HG02840 (cell line): ENCODE measurements at regions not wholly inside any gene's neighbourhood (a gene's known extent, or its start where the extent isn't known, plus 50 kb on each side); places are given as distances from the start of the nearest gene placed in this dataset.
"Not testable (repeated sequence)": the region's sequence is repeated elsewhere in the genome, so short reads cannot be mapped to it uniquely, and the experiment has no call there.

Experiments
- ATAC-seq: cut with Tn5 transposase; IDR thresholded peaks from one replicate; pipeline ENCODE4 v1.9.1; 2021; ENCODE audit warnings: mild to moderate bottlenecking, moderate library complexity, moderate number of reproducible peaks; ENCODE audit not compliant: unreplicated experiment, low FRiP score

GRCh38 chr21:28489821-28490350, 502.8 kb downstream of the LTN1 start:
- no peak for ATAC-seq

DNA sequence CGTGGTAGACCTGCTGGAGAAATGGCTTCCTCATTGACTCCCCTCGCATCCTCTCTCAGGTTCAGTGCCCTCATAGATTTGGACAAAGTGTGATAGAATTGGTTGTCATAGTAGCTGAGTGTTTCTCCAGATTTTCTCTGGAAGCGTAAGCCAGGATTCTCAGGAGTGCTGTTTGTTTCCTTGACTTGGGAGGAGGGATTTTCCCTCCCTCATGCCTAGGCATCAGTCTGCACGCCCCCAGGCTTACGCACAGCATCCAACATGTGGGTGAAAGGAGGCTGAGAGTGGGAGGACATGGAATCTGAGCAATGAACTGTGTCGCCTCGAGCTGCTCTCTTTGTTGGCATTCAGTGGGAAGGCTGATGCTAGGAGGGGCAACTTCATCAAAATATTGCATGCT, 503.5 kb downstream of the LTN1 start:
- ATAC-seq = no peak

DNA sequence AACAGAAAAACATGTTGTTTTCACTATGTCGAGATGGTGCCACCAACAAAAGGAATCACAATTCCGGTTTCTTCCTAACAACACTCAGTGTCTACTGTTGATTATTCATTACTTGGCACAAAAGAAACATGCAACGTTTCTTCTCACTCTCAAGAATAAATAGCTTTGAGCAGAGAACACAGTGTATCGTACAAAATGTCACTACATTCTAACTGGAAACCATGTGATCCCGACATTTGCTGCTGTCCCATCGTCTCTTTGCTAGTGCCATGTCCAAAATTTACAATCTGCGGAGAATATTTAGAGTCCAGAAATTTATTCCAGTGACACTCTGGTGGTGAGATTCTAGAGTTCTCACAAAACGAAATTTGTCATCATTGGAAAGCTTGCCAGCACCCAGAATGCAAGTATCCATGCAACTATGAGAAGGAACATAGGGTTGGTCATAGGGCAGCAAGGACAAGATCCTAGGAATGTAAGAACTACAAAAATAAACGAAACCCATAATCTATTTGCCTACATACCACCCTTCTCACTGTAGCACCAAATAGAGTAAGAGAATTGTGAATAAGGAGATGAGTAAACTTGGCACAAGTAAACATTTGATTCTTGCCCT, 505.1 kb downstream of the LTN1 start:
- ATAC-seq = no peak

DNA sequence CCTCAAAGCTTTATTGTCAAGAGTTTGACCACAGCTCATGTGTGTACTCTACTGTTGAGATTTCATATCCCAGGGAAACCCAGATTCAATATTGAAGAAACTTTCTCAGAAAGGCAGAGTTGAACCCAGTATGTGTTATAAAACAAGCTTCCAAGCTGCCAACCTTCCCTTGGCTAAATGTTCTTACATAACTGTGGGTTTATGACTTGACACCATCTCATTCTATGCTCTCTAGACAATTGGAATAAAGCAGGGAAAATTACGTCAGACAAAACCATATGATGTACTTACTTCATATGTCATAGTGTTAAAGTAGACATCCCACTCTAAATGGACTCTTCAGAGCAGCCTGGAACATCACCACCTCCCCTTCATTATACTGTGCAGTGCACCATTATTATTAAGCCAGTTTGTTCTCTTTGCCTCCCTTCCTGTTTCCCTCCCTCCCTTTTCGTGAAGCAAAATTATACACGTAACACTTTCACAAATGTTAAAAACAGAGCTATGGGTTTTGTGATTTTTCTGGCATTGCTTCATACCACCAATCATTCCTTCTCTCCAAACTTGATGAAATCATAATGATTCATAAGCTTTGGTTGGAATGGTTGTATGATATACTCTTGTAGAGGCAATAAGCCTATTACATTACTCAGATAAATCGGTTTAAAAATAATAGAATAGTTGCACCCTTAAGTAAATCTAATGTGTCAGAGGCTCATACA, 507.2 kb downstream of the LTN1 start:
- no peak for ATAC-seq

DNA sequence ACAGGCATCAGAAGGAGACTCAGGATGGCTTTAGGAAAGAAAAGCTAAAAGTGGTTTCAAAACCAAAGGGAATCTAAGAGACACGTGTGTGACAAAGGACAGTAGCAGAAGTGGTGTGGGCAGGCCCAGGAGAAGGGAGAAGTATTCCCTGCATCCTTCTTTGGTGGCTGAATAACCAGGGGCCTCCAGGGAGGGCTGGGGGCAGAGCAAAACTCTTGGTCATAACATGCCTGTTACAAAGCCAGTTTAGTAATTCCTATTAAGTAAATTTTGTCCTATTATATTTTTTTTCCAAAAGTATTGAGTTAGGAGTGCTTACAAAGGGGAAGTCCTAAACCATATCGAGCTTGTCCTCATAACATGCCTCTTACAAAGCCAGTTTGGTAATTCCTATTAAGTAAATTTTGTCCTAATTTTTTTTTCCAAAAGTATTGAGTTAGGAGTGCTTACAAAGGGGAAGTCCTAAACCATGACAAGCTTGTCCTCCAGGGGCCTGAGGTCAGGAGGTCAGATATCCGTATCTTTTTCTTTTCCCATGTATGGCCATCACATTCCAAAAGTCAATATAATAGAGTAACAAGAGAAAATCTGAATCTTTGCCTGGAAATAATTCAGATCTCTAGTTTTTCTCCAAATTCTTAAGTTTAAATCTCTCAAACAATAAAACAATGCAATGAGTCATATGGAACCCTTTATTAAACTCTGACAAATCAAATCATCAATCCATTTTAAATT, 509.2 kb downstream of the LTN1 start:
- ATAC-seq = no peak

DNA sequence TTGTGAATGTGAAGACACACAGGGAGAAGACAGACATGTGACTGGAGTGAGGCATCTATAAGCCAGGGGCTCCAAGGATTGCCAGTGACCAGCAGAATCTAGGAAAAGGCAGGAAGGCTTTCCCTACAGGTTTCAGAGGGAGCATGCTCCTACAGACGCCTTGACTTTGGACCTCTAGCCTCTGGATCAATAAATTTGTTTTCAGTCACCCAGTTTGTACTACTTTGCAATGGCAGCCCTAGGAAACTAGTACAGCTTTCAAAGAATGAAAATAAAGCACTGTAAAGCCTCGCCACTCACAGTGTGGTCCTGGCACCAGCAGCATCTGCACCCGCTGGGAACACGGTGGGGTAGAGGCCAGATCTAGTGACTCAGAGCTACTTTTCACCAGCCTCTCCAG, 510.0 kb downstream of the LTN1 start:
- no peak for ATAC-seq

DNA sequence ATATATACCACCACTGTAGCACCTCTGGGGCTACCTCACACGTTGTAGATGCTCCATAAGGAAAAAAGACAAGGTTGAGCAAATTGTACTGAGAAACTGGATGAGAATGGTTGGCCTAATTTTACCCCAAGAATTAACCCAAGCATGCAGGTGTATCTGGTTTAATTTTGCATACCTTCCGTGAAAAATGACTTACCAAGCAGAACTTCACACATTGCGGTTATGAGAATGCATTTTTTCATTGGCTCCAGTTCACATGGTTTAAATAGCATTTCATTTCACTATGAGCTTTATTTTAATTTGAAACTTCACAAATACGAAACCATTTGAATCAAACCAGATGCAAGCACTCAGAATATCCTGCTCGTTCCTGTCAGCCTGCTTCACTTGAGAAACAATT, 512.2 kb downstream of the LTN1 start:
- ATAC-seq = no peak

- no peak for ATAC-seq
These were observed 519.0 kb downstream of the LTN1 start for GRCh38 chr21:28473530-28474220.

GRCh38 chr21:28472543-28472942, 520.1 kb downstream of the LTN1 start:
- not testable (repeated sequence) for ATAC-seq

DNA sequence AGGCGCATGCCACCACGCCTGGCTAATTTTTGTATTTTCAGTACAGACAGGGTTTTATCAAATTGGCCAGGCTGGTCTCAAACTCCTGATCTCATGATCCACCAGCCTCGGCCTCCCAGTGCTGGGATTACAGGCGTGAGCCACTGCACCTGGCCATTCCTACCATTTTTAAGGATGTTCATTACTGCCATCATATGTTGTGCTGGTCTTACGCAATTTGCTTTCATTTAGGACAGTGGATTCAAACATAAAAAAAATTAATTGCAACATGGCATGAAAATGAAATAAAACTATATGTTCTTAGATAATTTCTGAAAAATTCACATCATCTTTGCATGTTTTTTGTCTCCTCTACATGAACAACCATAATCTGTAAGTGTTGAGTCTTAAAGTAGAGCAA, 527.7 kb downstream of the LTN1 start:
- no peak for ATAC-seq

GRCh38 chr21:28464095-28464494, 528.6 kb downstream of the LTN1 start:
- no peak for ATAC-seq

DNA sequence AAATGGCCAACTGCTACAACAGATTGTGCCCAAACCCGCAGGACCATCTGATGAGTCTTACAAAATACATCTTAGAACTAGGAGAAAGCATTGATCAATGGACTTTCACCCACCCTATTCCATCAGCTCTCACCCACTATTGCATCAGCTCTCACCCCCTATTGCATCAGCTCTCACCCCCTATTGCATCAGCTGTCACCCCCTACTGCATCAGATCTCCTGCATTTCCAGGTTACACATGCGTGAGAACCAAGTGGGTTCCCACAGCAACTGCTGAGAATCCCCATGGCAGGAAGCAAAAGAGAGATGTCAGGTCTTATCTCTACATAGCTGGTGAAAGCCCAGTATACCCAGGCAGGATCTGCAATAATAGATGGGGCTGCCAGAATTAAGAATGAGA, 533.5 kb downstream of the LTN1 start:
- ATAC-seq = no peak

- no peak for ATAC-seq
These were observed 534.2 kb downstream of the LTN1 start for GRCh38 chr21:28458446-28458845.

DNA sequence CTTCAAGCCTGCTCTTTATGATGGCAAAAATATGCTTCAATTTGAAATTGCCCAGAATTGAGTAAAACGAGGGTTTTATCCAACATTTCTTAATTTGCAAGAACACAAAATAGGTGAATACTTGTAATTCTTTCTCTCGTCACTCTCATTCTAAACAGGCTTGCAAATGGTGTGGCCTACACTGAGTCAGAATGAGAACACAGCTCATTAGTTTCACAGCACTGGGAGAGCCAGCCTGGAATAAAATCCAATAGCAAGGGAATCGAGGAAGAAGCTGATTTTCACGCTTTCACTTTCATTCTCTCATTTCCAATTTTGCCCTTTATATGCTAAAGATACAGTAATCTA, 537.5 kb downstream of the LTN1 start:
- no peak for ATAC-seq

- no peak for ATAC-seq
These were observed 538.0 kb downstream of the LTN1 start for GRCh38 chr21:28454564-28455252.

DNA sequence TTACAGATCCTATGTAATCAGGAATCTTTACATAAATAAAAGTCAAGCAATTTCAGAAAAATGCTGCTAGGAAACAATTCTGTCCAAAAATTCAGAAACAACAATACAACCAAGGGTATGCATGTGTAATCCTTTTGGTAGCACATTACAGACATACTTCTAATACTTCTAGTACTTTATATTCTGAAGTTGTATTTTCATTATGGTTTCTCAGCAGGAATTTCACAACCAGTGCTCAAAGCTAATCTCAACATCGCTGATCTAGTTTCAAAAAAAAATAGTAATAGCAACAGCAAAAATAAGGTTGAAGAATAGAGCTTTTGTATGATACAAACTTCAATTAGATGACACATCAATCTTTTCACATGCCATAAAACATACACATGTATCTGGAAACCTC, 545.2 kb downstream of the LTN1 start:
- no peak for ATAC-seq

DNA sequence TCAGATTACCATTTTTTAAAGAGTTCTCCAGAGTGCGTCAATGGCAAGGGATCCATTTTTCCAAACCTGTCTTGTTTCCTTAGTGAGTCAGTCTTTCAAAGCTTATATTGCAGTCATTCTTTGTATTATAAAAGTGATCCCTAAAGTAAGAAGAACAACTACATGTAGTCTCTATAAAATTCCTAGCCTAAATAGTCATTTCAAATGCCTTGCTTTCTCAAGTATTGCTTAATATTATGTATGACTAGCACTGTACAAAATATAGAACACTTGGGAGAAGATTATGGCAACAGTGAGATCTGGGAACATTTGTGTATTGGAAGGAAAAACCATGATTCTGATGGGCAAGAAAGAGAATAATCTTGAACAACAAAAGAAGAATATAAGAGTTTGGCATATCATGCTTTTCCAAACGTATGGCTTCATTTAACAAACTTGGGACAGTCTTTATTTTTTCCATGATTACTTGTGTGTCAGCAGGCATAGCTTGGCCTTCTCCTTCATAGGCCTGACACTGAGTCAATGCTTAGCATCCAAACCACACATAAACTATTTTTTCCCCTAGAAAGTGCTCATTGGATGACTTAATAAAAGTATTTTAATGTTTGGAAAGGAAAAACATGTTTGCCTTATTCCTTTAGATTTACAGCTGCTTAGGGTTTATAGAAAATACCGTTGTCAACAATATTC, 547.4 kb downstream of the LTN1 start:
- no peak for ATAC-seq

- no peak for ATAC-seq
These were observed 548.1 kb downstream of the LTN1 start for GRCh38 chr21:28444557-28444956.

- no peak for ATAC-seq
These were observed 548.6 kb downstream of the LTN1 start for GRCh38 chr21:28444111-28444510.

DNA sequence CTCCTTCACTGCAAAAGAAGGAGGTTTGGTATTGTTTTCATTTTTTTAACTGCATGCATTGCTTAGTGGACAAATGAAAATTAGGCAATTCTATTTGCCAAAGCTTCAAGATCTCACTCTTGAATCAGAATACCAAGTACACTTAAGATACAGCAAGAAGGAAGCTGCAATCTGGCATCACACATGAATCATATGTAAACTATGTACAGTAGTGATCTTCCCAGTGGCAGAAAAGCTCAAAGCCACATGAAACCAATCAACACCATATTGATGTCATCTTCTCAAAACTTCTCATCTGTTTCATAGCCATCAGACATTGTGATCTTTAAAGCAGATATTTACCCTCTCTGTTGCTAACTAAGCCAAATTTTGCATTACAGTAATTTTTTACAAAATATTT, 550.1 kb downstream of the LTN1 start:
- no peak for ATAC-seq
